K562 (cell line): ENCODE measurements at regions not wholly inside any gene's neighbourhood (a gene's known extent, or its start where the extent isn't known, plus 50 kb on each side); places are given as distances from the start of the nearest gene placed in this dataset.

ENCODE experiments used
- ATAC-seq: fragments of 200-7000 bp; cut with Tn5 transposase; 3 replicates; pipeline ENCODE4 v1.9.1; 2020; ENCODE audit warnings: moderate library complexity
- BruUV-seq: library from RNA; stranded (reverse); fragments of 400-500 nt; replicated peaks from 2 replicates; lab custom pipeline; 2021; lab: Mats Ljungman, UMichigan
- CTCF ChIA-PET: fragments of 300-600 bp; formaldehyde crosslinking; extraction: SDS; loops from one replicate; lab custom pipeline; 2021; ENCODE audit warnings: low intra/inter-chr PET ratio; lab: Yijun Ruan, JAX
- POLR2A ChIA-PET: fragments of 300-600, 350-650 bp; sonication (Branson Sonifier 250); formaldehyde crosslinking; extraction: SDS; loops from one replicate; lab custom pipeline; 2021; ENCODE audit warnings: antibody characterized with exemption, inconsistent platforms; lab: Yijun Ruan, JAX
- DNase-seq, 4 experiments: peaks; one replicate each; pipeline versions ENCODE4 v3.0.0 to v3.0.0-alpha.2; 2011 to 2018; ENCODE audit warnings: low spot score in 3 of 4, mixed read lengths in 3 of 4; ENCODE audit errors: extremely low read depth in 1 of 4
- FAIRE-seq: peaks from 2 replicates; lab custom pipeline; 2011; peaks lifted over from hg19 to GRCh38; lab: Jason Lieb, UNC
- H2AFZ ChIP-seq: 2 replicates; pipeline ENCODE4 v1.6.0; 2011; ENCODE audit warnings: low read depth, low read length, control low read depth, inconsistent platforms
- H3K27ac ChIP-seq: fragments of 200-600 bp; 3 replicates; pipeline ENCODE4 v1.8.0; 2011; ENCODE audit warnings: low read depth, mild to moderate bottlenecking, control low read depth, inconsistent platforms, low read length, moderate library complexity, mixed read lengths; ENCODE audit errors: extremely low read depth
- H3K27me3 ChIP-seq, 2 experiments: fragments of 300-600 bp in 1 of 2; 2 replicates in 1 of 2; 3 replicates in 1 of 2; pipeline versions ENCODE4 v1.6.0 to v1.8.0; 2011; ENCODE audit warnings: inconsistent platforms in 2 of 2, low read length in 2 of 2, mild to moderate bottlenecking in 1 of 2, mixed read lengths in 1 of 2, moderate library complexity in 1 of 2; ENCODE audit not compliant: control insufficient read depth in 2 of 2, insufficient read depth in 2 of 2
- H3K36me3 ChIP-seq: fragments of 300-600 bp; 3 replicates; pipeline ENCODE4 v1.8.0; 2011; ENCODE audit warnings: mild to moderate bottlenecking, low read length, inconsistent platforms; ENCODE audit not compliant: control insufficient read depth, insufficient read depth
- H3K4me1 ChIP-seq, 2 experiments: fragments of 200-600 bp in 1 of 2; replicated peaks in 1 of 2; 2 replicates in 1 of 2; 3 replicates in 1 of 2; pipeline versions ENCODE4 v1.5.1 to v1.8.0; 2011; ENCODE audit warnings: inconsistent platforms in 2 of 2, low read length in 2 of 2, mild to moderate bottlenecking in 1 of 2, mixed read lengths in 1 of 2, moderate library complexity in 1 of 2; ENCODE audit not compliant: control insufficient read depth in 2 of 2, insufficient read depth in 2 of 2
- H3K4me2 ChIP-seq: 2 replicates; pipeline ENCODE4 v1.6.1; 2011; ENCODE audit warnings: low read length, control low read depth, inconsistent platforms, mixed read lengths; ENCODE audit not compliant: insufficient read depth
- H3K4me3 ChIP-seq: fragments of 200-600 bp; sonication (generic), shearing (Covaris generic); 2 replicates; pipeline ENCODE4 v1.5.1; 2016; ENCODE audit warnings: control low read depth, inconsistent platforms
- H3K79me2 ChIP-seq: fragments of 200-600 bp; 3 replicates; pipeline ENCODE4 v1.8.0; 2011; ENCODE audit warnings: low read length, inconsistent platforms; ENCODE audit not compliant: control insufficient read depth, insufficient read depth
- H3K9ac ChIP-seq, 2 experiments: 2 replicates each; pipeline versions ENCODE4 v1.6.0 to v1.6.1; 2011; ENCODE audit warnings: low read depth in 2 of 2, low read length in 2 of 2, control low read depth in 1 of 2, inconsistent platforms in 1 of 2, mild to moderate bottlenecking in 1 of 2, mixed read lengths in 1 of 2; ENCODE audit not compliant: insufficient read depth in 1 of 2
- H3K9me1 ChIP-seq: one replicate; pipeline ENCODE4 v1.6.0; 2011; ENCODE audit warnings: inconsistent platforms, mild to moderate bottlenecking, low read length, moderate library complexity; ENCODE audit not compliant: control insufficient read depth, insufficient read depth
- H3K9me3 ChIP-seq: replicated peaks from 2 replicates; pipeline ENCODE4 v1.5.1; 2011; ENCODE audit warnings: low read depth, low read length, inconsistent platforms; ENCODE audit not compliant: control insufficient read depth, insufficient read depth
- H4K20me1 ChIP-seq: replicated peaks from 2 replicates; pipeline ENCODE4 v1.6.1; 2011; ENCODE audit warnings: low read length, inconsistent platforms, mixed read lengths; ENCODE audit not compliant: control insufficient read depth, insufficient read depth
- CREM ChIP-seq: IDR thresholded peaks from 2 replicates; pipeline ENCODE4 v1.6.1; 2014; ENCODE audit warnings: antibody characterized with exemption, low read depth
- HEY1 ChIP-seq: fragments of 250-450 bp; sonication (Bioruptor Pico); IDR thresholded peaks from 2 replicates; pipeline ENCODE4 v1.5.0; 2020; ENCODE audit warnings: mild to moderate bottlenecking, moderate library complexity, borderline replicate concordance
- PREB ChIP-seq: sonication (generic); formaldehyde crosslinking; IDR thresholded peaks from 2 replicates; pipeline ENCODE4 v1.8.1; 2023; ENCODE audit warnings: mild to moderate bottlenecking, missing genetic modification reagents
- PTBP1 ChIP-seq: fragments of 200-400 bp; formaldehyde crosslinking; IDR thresholded peaks from 2 replicates; pipeline ENCODE4 v1.6.1; 2017; ENCODE audit warnings: low read depth, low read length
- SLC30A9 ChIP-seq: fragments of 250-450 bp; sonication (Bioruptor Pico); IDR thresholded peaks from 2 replicates; pipeline ENCODE4 v1.8.0; 2022; ENCODE audit warnings: mild to moderate bottlenecking, moderate library complexity
- ZBED1 ChIP-seq: IDR thresholded peaks from 2 replicates; pipeline ENCODE4 v1.6.1; 2014
- ZNF57 ChIP-seq: fragments of 450-650 bp; formaldehyde crosslinking; IDR thresholded peaks from 2 replicates; pipeline ENCODE4 v1.4.0; 2020; ENCODE audit warnings: mild to moderate bottlenecking, moderate library complexity
- WGBS: fragments of 100-300 bp; shearing (Covaris generic); methylation state at CpG from one replicate; pipeline ENCODE4 v1.1.6; 2016; ENCODE audit warnings: low coverage, mixed read lengths; ENCODE audit not compliant: insufficient coverage; ENCODE audit errors: missing lambda C conversion rate; 5-methylcytosine and 5-hydroxymethylcytosine counted together
- in situ Hi-C: fragments of 300-500 bp; cut with MboI; formaldehyde crosslinking; loops from 4 replicates; pipeline ENCODE4 v1.15.0; 2018; ENCODE audit warnings: inconsistent platforms, mixed read lengths
- intact Hi-C: fragments of 100-400 bp; cut with micrococcal nuclease; formaldehyde crosslinking; loops from 2 replicates; pipeline ENCODE4 v1.14.2; 2022

- Histone ChIP-seq H3K9me1 (no peaks in the 10 kb centered on the region), H3K27me3 (no peaks in the 10 kb centered on the region), H3K4me3 (no peak overlapping the region), H3K9me3 (no peaks in the 10 kb centered on the region), H3K79me2 (no peaks in the 10 kb centered on the region), H3K9ac (no peak overlapping the region), H3K4me1 (no peaks in the 10 kb centered on the region), H3K36me3 (no peaks in the 10 kb centered on the region), H3K27ac (no peak overlapping the region), H3K4me2 (no peak overlapping the region), H2AFZ (no peak overlapping the region), H4K20me1 (no peaks in the 10 kb centered on the region)
- ChIA-PET CTCF (no interaction called here), POLR2A (no interaction called here)
- in situ Hi-C loops (no loop called here), intact Hi-C loops (no loop called here)
- DNase-seq (no peak), FAIRE-seq (no peak), ATAC-seq (no peak)
- BruUV-seq: no TSS peak
- 8% methylated on average over 3 of the region's 3 CpGs for WGBS
- TF ChIP-seq ZBED1 (no peak), HEY1 (CRISPR knock-in tag) (no peak), ZNF57 (CRISPR knock-in tag) (no peak), CREM (no peak), PREB (no peak), PTBP1 (no peak), SLC30A9 (CRISPR knock-in tag) (no peak)
Measured at GRCh38 chr16:51876601-51876875, 670.4 kb downstream of the TOX3 start.
